ENCODE measurements at regions not wholly inside any gene's neighbourhood (a gene's known extent, or its start where the extent isn't known, plus 50 kb on each side); places are given as distances from the start of the nearest gene placed in this dataset.

- TF ChIP-seq TAF1 (IDR thresholded peaks at IDR 0.05; ENCODE audit: borderline replicate concordance, insufficient read depth, low read length) (no peak), POLR2AphosphoS5 (IDR thresholded peaks at IDR 0.05; ENCODE audit: low read depth, low read length) (no peak), REST (IDR thresholded peaks at IDR 0.05; ENCODE audit: insufficient read depth in 1 of 2, low read depth in 2 of 2, low read length in 2 of 2) (no peak), SIN3A (IDR thresholded peaks at IDR 0.05; ENCODE audit: borderline replicate concordance, insufficient read depth, low read length) (no peak), FOXP2 (optimal IDR thresholded peaks at IDR 0.05; ENCODE audit: borderline replicate concordance, extremely low read depth, extremely low read length, insufficient read depth) (no peak)
These were observed 689.7 kb upstream of the PHF14 start for GRCh38 chr7:10284001-10284400.

Data from PFSK-1 (cell line).